ENCODE measurements at regions not wholly inside any gene's neighbourhood (a gene's known extent, or its start where the extent isn't known, plus 50 kb on each side); places are given as distances from the start of the nearest gene placed in this dataset.

DNA sequence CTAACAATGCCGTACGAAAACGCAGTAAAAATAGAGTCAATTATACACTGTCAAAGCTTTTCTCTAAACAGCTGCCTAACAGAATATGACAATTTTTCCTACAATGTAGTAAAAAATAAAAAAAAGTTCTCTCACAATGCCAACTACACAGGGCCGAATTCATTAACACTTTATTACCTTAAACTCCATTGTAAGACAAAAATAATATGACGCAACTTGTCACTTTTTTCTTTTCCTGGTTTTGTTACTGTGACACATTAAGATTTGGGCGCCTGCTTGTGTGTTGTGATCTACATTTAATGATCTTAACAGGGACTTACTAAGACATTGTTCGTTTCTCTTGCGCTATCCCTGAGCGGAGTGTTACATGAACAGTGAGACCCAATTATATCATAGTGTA is 204.1 kb downstream of the INSC start:
- TF ChIP-seq, protein P1, sequence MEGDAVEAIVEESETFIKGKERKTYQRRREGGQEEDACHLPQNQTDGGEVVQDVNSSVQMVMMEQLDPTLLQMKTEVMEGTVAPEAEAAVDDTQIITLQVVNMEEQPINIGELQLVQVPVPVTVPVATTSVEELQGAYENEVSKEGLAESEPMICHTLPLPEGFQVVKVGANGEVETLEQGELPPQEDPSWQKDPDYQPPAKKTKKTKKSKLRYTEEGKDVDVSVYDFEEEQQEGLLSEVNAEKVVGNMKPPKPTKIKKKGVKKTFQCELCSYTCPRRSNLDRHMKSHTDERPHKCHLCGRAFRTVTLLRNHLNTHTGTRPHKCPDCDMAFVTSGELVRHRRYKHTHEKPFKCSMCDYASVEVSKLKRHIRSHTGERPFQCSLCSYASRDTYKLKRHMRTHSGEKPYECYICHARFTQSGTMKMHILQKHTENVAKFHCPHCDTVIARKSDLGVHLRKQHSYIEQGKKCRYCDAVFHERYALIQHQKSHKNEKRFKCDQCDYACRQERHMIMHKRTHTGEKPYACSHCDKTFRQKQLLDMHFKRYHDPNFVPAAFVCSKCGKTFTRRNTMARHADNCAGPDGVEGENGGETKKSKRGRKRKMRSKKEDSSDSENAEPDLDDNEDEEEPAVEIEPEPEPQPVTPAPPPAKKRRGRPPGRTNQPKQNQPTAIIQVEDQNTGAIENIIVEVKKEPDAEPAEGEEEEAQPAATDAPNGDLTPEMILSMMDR (IDR thresholded peaks at IDR 0.05): no peak
- TF ChIP-seq POLR2AphosphoS5 (IDR thresholded peaks at IDR 0.05) (no peak), POLR2A (IDR thresholded peaks at IDR 0.05) (no peak)
- Histone ChIP-seq H3K4me3 (no peak overlapping the region), H3K4me1 (no peaks in the 10 kb centered on the region), H3K9me3 (no peaks in the 10 kb centered on the region), H3K27me3 (no peaks in the 10 kb centered on the region), H3K36me3 (no peaks in the 10 kb centered on the region), H3K27ac (no peak overlapping the region)
- no peak for DNase-seq (ENCODE audit: low spot score in 2 of 2)
- intact Hi-C loops (cut with DNase I; ENCODE audit: low total_unique reads): no loop called here

DNA sequence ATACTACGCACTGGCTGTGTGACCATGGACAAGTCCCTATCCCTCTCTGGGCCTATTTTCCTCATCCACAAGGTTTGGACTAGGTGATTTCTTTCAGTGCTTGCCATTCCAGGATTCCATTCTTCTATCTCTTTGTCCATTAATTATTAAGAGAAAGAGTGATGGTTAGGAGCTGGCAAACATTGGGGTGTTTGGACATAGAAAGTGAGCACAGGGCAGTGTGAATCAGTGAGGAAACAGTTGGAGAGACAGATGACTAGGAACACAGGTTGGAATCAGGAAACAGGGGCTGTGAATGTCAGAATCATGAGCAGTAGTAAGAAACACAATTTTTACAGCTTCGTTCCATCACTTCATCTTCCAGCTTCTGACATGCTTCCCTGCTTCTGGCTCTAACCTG is 211.8 kb downstream of the INSC start:
- intact Hi-C loops (cut with DNase I; ENCODE audit: low total_unique reads): no loop called here
- Histone ChIP-seq H3K27me3 (no peaks in the 10 kb centered on the region), H3K4me3 (no peak overlapping the region), H3K27ac (no peak overlapping the region), H3K36me3 (no peaks in the 10 kb centered on the region), H3K9me3 (no peaks in the 10 kb centered on the region), H3K4me1 (no peaks in the 10 kb centered on the region)
- TF ChIP-seq, protein P1 (IDR thresholded peaks at IDR 0.05): no peak
- no peak for TF ChIP-seq POLR2AphosphoS5 (IDR thresholded peaks at IDR 0.05)
- TF ChIP-seq POLR2A (IDR thresholded peaks at IDR 0.05): no peak
- DNase-seq (ENCODE audit: low spot score in 2 of 2): no peak

DNA sequence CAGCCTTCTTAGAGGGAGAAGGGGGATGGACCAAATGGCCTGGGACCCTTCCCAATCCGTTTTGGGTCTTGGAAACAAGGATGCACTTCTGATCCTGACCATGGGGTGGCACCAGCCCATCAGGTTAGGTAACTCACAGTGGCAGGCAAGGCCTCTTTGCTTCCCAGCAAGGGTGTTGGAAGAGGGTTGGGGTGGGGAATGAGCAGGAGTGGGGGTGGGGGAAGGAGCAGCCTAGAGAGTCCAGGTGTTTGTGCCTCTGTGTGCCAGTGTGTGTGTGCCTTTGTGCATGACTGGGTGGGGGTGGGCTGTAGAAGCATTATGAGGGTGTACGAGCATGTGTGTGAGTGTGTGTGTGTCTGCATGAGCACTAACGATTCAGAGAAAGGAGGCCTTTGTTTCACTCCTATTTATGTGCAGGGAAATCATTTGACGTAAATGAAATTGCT is 213.1 kb downstream of the INSC start:
- intact Hi-C loops (cut with DNase I; ENCODE audit: low total_unique reads): no loop called here
- Histone ChIP-seq H3K36me3 (no peaks in the 10 kb centered on the region), H3K27me3 (no peaks in the 10 kb centered on the region), H3K27ac (no peak overlapping the region), H3K9me3 (no peaks in the 10 kb centered on the region), H3K4me1 (no peaks in the 10 kb centered on the region), H3K4me3 (no peak overlapping the region)
- no peak for TF ChIP-seq POLR2AphosphoS5 (IDR thresholded peaks at IDR 0.05)
- TF ChIP-seq, protein P1 (IDR thresholded peaks at IDR 0.05): peak in 2 of 3 donors; percentile 42 to 43
- peak in 1 of 2 donors; percentile 70 for DNase-seq (ENCODE audit: low spot score in 2 of 2)

DNA sequence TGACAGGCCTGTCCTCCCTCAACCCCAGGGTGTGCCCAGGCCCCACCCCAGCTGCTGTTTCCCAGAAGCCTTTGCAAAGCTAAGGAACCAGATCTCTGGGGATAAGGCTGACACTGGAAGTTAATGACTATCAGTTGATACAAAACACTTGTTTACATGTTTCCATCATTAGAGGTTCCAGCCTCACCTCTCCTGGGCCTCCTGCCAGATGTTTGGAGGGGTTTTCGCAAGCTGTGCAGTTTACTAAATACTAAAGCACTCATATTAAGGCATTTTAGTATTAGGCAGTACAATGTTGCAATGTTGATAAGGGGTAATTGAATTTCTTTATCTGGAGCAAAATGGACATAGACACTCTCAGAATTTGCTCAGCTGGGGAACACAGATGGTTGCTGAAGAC is 218.7 kb downstream of the INSC start:
- intact Hi-C loops (cut with DNase I; ENCODE audit: low total_unique reads): no loop called here

DNA sequence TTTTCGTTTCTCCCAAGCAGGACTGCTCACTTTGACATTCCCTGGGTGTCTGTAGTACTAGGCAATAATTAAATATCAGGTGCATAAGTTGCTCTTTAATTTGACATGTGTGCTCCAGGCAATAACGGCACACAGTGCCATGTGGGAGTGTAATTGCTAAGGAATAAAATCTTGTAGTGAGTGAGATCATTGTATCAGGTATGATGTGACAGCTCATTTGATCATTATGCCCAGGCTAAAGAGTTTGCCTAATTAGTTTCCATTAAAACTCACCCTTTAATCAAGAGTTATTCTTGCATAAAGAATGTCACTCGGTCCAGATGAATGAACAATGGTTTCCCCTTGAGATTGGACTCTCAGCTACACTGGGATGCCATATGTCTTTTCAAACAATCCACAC is 220.0 kb downstream of the INSC start:
- intact Hi-C loops (cut with DNase I; ENCODE audit: low total_unique reads): no loop called here

More for the DNA sequence above, 218.7 kb downstream of the INSC start:
- no peaks in the 10 kb centered on the region for H3K36me3 ChIP-seq
- H3K27me3 ChIP-seq: no peaks in the 10 kb centered on the region
- H3K9me3 ChIP-seq: no peaks in the 10 kb centered on the region
- no peak overlapping the region for H3K4me3 ChIP-seq
- no peak for DNase-seq (ENCODE audit: low spot score in 2 of 2)
- TF ChIP-seq, protein P1 (IDR thresholded peaks at IDR 0.05): no peak
- no peak for TF ChIP-seq POLR2AphosphoS5 (IDR thresholded peaks at IDR 0.05)
- TF ChIP-seq POLR2A (IDR thresholded peaks at IDR 0.05): no peak
- H3K4me1 ChIP-seq: no peaks in the 10 kb centered on the region
- H3K27ac ChIP-seq: no peak overlapping the region

More for the DNA sequence above, 220.0 kb downstream of the INSC start:
- Histone ChIP-seq H3K27me3 (no peaks in the 10 kb centered on the region), H3K36me3 (no peaks in the 10 kb centered on the region), H3K4me1 (no peaks in the 10 kb centered on the region), H3K4me3 (no peak overlapping the region), H3K9me3 (peaks cover 0 to 9% of the 10 kb centered on the region in 2 donors), H3K27ac (no peak overlapping the region)
- TF ChIP-seq, protein P1 (IDR thresholded peaks at IDR 0.05): no peak
- TF ChIP-seq POLR2A (IDR thresholded peaks at IDR 0.05) (no peak), POLR2AphosphoS5 (IDR thresholded peaks at IDR 0.05) (no peak)
- DNase-seq (ENCODE audit: low spot score in 2 of 2): no peak

Data from breast epithelium (tissue), 4 donors.